CD4-positive, alpha-beta T cell treated with Interleukin-10 for 1 hour (primary cell): ENCODE measurements at regions not wholly inside any gene's neighbourhood (a gene's known extent, or its start where the extent isn't known, plus 50 kb on each side); places are given as distances from the start of the nearest gene placed in this dataset.

Experiments
- DNase-seq: peaks from one replicate; pipeline ENCODE4 v3.0.0-alpha.2; 2020

DNA sequence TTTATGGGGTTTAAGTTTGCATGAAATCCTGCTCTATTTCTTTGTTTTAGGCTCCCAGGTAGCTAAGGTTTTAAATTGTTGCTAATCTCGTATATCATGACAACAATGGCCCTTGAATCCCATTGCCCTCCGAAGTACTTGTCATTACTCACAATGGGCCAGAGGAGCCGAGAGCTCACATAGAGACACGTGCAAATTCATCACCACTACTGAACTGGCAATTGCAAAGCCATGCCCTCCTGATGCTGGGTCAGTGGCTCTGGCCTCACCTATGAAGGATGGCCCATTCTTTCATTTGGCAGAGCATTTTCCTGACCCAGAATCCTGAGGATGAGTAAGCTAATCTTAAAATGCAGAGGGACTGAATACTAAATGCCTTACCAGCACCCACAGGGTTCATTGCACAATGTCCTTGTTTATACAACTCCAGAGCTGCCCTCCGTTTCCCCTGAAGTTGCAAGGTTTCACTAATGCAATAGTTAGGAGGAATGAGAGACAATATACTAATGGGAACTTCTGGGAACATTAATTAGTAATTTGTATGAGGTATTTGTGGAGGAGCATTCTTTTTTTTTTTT is 71.6 kb upstream of the GAREM1 start:
- DNase-seq: no peak

DNA sequence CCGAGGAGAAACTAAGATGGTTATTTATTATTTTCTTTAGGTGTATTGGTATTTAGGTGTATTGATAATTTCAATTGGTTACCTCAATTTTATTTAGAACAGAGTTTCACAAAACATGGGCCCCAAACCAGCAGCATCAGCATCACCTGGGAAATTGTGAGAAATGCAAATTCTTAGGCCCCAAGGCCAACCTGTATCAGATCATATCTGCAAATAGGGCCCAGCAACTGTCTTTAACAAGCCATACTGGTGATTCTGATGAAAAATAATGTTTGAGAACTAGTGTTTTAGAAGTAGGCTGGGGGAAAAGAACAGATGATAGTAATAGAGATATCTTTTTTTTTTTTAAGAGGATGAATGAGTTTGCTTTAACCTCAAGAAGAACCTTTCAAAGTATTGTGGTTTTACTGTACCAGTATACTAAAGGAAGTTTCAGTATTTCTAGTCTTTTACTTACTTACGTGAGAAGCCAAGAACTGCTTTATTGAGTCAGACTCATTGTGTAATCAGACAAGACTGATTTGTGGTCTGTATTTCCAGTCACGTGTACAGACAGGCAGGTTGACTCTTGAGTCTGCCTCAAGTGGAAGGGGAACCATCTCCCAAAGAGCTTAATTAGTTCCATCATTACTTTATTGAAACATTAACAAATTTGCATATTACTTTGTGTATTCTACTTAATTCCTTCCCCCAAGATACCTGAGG is 60.4 kb upstream of the GAREM1 start:
- DNase-seq: no peak

- DNase-seq: no peak
Measured at GRCh38 chr18:32529722-32530420, 59.2 kb upstream of the GAREM1 start.

DNA sequence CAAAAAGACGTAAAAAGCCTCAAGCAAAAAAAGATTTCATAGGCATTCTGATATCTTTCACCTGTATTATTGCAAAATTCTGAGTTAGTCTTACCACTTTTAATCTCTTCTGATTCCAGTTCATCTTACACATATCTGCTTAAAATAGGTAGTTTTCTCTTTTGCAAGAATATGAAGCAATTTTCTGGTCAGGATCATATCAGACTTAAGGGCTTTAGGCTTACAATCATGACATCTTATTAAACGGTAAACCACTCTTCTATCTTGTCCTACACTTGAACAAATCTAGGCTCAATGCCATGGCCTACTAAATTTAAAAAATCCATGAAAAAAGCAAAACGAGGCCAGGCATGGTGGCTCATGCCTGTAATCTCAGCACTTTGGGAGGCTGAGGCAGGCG is 50.1 kb upstream of the GAREM1 start:
- no peak for DNase-seq
